HEK293T (cell line): ENCODE measurements at regions not wholly inside any gene's neighbourhood (a gene's known extent, or its start where the extent isn't known, plus 50 kb on each side); places are given as distances from the start of the nearest gene placed in this dataset.

Experiments
- BHLHE40 ChIP-seq: fragments of 450-650 bp; IDR thresholded peaks from 2 replicates; pipeline ENCODE4 v1.6.1; 2016; ENCODE audit warnings: mild to moderate bottlenecking, moderate library complexity, borderline replicate concordance
- ELF4 ChIP-seq: fragments of 450-650 bp; IDR thresholded peaks from 2 replicates; pipeline ENCODE4 v1.6.1; 2017; ENCODE audit warnings: antibody characterized with exemption
- HDGF ChIP-seq: fragments of 450-650 bp; IDR thresholded peaks from 2 replicates; pipeline ENCODE4 v1.6.1; 2017; ENCODE audit warnings: antibody characterized with exemption, borderline replicate concordance
- SUZ12 ChIP-seq: fragments of 450-650 bp; IDR thresholded peaks from 2 replicates; pipeline ENCODE4 v1.6.1; 2016; ENCODE audit warnings: mild to moderate bottlenecking

DNA sequence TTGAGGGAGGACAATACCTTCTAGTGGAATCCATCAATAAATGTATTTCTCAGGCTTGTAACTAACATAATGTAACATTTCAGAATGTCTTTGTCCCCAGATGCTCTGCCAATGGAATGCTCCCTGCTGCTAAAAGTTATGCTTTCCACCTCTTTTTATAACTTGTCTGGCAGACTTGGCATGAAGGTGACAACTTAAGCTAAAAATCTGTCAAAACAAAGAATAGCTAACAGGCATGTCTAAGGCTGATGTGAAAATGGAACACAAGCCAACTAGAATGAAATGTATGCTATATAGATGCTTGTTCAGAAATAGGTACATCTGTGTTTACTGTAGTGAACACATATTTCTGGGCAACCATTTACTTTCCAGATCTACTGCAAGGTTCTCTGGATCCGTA lies 467.9 kb downstream of the MRPL39 start:
- no peak for TF ChIP-seq HDGF
- TF ChIP-seq ELF4, result no peak
- no peak for TF ChIP-seq SUZ12
- no peak for TF ChIP-seq BHLHE40
